ENCODE measurements at regions not wholly inside any gene's neighbourhood (a gene's known extent, or its start where the extent isn't known, plus 50 kb on each side); places are given as distances from the start of the nearest gene placed in this dataset.

DNA sequence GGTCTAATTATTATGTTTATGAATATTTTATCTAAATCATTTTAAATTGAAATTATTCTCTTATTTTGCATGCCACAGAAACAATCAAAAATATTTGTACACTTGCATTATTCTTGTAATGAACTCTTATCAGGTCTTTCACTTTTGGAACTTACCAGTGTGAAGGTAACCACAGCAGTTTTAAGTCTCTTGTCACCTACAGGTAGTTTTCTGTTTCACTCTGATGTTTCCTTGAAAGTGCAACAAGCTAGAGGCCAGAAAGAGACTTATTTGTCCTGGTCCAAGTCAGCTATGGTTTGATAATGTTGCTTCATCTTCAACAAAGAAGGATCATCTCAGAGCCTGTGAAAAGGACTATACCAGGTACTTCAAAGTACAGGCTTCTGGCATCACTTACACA lies 133.4 kb upstream of the NBEA start:
- no peak overlapping the region for H3K4me3 ChIP-seq (replicated peaks in 1 of 3; ENCODE audit: insufficient read depth in 1 of 3, low read depth in 1 of 3, low read length in 3 of 3)
- intact Hi-C loops (cut with micrococcal nuclease) = no loop called here
- no peak overlapping the region for H3K9ac ChIP-seq (replicated peaks; ENCODE audit: extremely low read depth, insufficient read depth, low read length)
- no peaks in the 10 kb centered on the region for H3K27me3 ChIP-seq (ENCODE audit: control insufficient read depth in 2 of 2, insufficient read depth in 2 of 2, low read length in 2 of 2)
- ChIA-PET POLR2A (no interaction called here), CTCF (no interaction called here)
- H4K20me1 ChIP-seq (replicated peaks; ENCODE audit: control insufficient read depth, extremely low read depth, insufficient read depth, low read length) = no peaks in the 10 kb centered on the region
- dilution Hi-C loops (cut with MboI; ENCODE audit: extremely low pct_ligation_motif_present, low sequenced_read_pairs) = no loop called here
- BruUV-seq (replicated peaks) = no TSS peak
- TF ChIP-seq POLR2A (IDR thresholded peaks at IDR 0.05; ENCODE audit: low read depth, low read length) (no peak), MYC (IDR thresholded peaks at IDR 0.05; ENCODE audit: low read depth, low read length) (no peak), FOS (IDR thresholded peaks at IDR 0.05; ENCODE audit: borderline replicate concordance, insufficient read depth, low read length) (no peak), JUN (IDR thresholded peaks at IDR 0.05; ENCODE audit: borderline replicate concordance, insufficient read depth, insufficient read length, low read depth) (no peak), MAX (IDR thresholded peaks at IDR 0.05; ENCODE audit: insufficient read depth, insufficient read length) (no peak), POLR2AphosphoS5 (IDR thresholded peaks at IDR 0.05; ENCODE audit: insufficient read depth, low read depth, low read length) (no peak), CTCF (IDR thresholded peaks at IDR 0.05; ENCODE audit: extremely low read depth in 1 of 2, insufficient read depth in 1 of 2, low read depth in 1 of 2, low read length in 2 of 2) (no peak)
- H3K36me3 ChIP-seq (ENCODE audit: control insufficient read depth in 2 of 2, extremely low read depth in 1 of 2, insufficient read depth in 2 of 2, low read length in 2 of 2) = no peaks in the 10 kb centered on the region
- no peaks in the 10 kb centered on the region for H3K79me2 ChIP-seq (ENCODE audit: control insufficient read depth, insufficient read depth, low read length)
- H3K9me1 ChIP-seq (replicated peaks; ENCODE audit: control insufficient read depth, extremely low read depth, insufficient read depth, low read length) = no peaks in the 10 kb centered on the region
- no peak overlapping the region for H2AFZ ChIP-seq (ENCODE audit: low read depth, low read length)
- no peaks in the 10 kb centered on the region for H3K4me1 ChIP-seq (ENCODE audit: control insufficient read depth, extremely low read depth, insufficient read depth, low read length)
- no peak overlapping the region for H3K27ac ChIP-seq (ENCODE audit: insufficient read depth, low read depth, low read length)
- DNase-seq (ENCODE audit: low read depth, low spot score) (no peak), FAIRE-seq (no peak)
- H3K9me3 ChIP-seq (replicated peaks; ENCODE audit: control insufficient read depth, insufficient read depth, low read length) = no peaks in the 10 kb centered on the region
- no peak overlapping the region for H3K4me2 ChIP-seq (ENCODE audit: insufficient read depth, low read length)

DNA sequence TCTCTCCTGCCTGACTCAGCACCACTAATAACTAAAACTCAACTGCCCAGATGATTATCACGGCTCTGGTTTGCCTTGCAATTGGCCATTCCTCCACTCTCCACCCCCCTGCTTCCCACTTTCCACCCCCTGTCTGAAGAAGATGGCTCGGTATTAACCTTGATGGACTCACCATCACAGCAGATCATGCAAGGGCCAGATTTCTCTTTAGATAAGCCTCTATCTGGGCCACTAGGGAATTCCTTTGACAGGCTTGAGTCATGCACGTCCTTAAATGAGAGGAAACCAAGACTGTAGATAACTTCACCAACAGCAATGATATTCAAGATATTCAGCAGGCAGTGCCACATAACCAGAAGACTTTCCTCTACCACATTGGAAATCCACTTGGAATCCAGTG lies 131.1 kb upstream of the NBEA start:
- Histone ChIP-seq H3K4me2 (ENCODE audit: insufficient read depth, low read length) (no peak overlapping the region), H3K79me2 (ENCODE audit: control insufficient read depth, insufficient read depth, low read length) (no peaks in the 10 kb centered on the region), H3K27ac (ENCODE audit: insufficient read depth, low read depth, low read length) (no peak overlapping the region), H4K20me1 (replicated peaks; ENCODE audit: control insufficient read depth, extremely low read depth, insufficient read depth, low read length) (no peaks in the 10 kb centered on the region), H3K4me1 (ENCODE audit: control insufficient read depth, extremely low read depth, insufficient read depth, low read length) (no peaks in the 10 kb centered on the region), H3K9me1 (replicated peaks; ENCODE audit: control insufficient read depth, extremely low read depth, insufficient read depth, low read length) (no peaks in the 10 kb centered on the region), H3K4me3 (replicated peaks in 1 of 3; ENCODE audit: insufficient read depth in 1 of 3, low read depth in 1 of 3, low read length in 3 of 3) (no peak overlapping the region), H3K27me3 (ENCODE audit: control insufficient read depth in 2 of 2, insufficient read depth in 2 of 2, low read length in 2 of 2) (no peaks in the 10 kb centered on the region), H2AFZ (ENCODE audit: low read depth, low read length) (no peak overlapping the region), H3K9me3 (replicated peaks; ENCODE audit: control insufficient read depth, insufficient read depth, low read length) (no peaks in the 10 kb centered on the region), H3K9ac (replicated peaks; ENCODE audit: extremely low read depth, insufficient read depth, low read length) (no peak overlapping the region), H3K36me3 (ENCODE audit: control insufficient read depth in 2 of 2, extremely low read depth in 1 of 2, insufficient read depth in 2 of 2, low read length in 2 of 2) (no peaks in the 10 kb centered on the region)
- dilution Hi-C loops (cut with MboI; ENCODE audit: extremely low pct_ligation_motif_present, low sequenced_read_pairs) = no loop called here
- intact Hi-C loops (cut with micrococcal nuclease) = no loop called here
- TF ChIP-seq JUN (IDR thresholded peaks at IDR 0.05; ENCODE audit: borderline replicate concordance, insufficient read depth, insufficient read length, low read depth) = no peak
- TF ChIP-seq MAX (IDR thresholded peaks at IDR 0.05; ENCODE audit: insufficient read depth, insufficient read length) = no peak
- no peak for TF ChIP-seq POLR2A (IDR thresholded peaks at IDR 0.05; ENCODE audit: low read depth, low read length)
- no peak for TF ChIP-seq CTCF (IDR thresholded peaks at IDR 0.05; ENCODE audit: extremely low read depth in 1 of 2, insufficient read depth in 1 of 2, low read depth in 1 of 2, low read length in 2 of 2)
- no peak for TF ChIP-seq GATA2 (IDR thresholded peaks at IDR 0.05; ENCODE audit: insufficient read depth, insufficient read length, low read depth, low read length)
- no peak for TF ChIP-seq MYC (IDR thresholded peaks at IDR 0.05; ENCODE audit: low read depth, low read length)
- TF ChIP-seq FOS (IDR thresholded peaks at IDR 0.05; ENCODE audit: borderline replicate concordance, insufficient read depth, low read length) = no peak
- TF ChIP-seq EZH2 (IDR thresholded peaks at IDR 0.05; ENCODE audit: borderline replicate concordance, low read depth, low read length, severe bottlenecking) = no peak
- TF ChIP-seq POLR2AphosphoS5 (IDR thresholded peaks at IDR 0.05; ENCODE audit: insufficient read depth, low read depth, low read length) = no peak
- DNase-seq (ENCODE audit: low read depth, low spot score) (no peak), FAIRE-seq (no peak)
- POLR2A ChIA-PET = no interaction called here
- BruUV-seq (replicated peaks) = no TSS peak
- CTCF ChIA-PET = no interaction called here
